ENCODE measurements at regions not wholly inside any gene's neighbourhood (a gene's known extent, or its start where the extent isn't known, plus 50 kb on each side); places are given as distances from the start of the nearest gene placed in this dataset.

- TF ChIP-seq CTCF (IDR thresholded peaks at IDR 0.05) = no peak
- TF ChIP-seq POLR2A (IDR thresholded peaks at IDR 0.05) = no peak
Measured at GRCh38 chr5:72562717-72563116, 55.5 kb upstream of the ZNF366 start.
